Ishikawa (cell line): ENCODE measurements at regions not wholly inside any gene's neighbourhood (a gene's known extent, or its start where the extent isn't known, plus 50 kb on each side); places are given as distances from the start of the nearest gene placed in this dataset.

Experiments
- CEBPB ChIP-seq: IDR thresholded peaks from 2 replicates; pipeline ENCODE4 v1.6.1; 2012
- CREB1 ChIP-seq: IDR thresholded peaks from 2 replicates; pipeline ENCODE4 v1.6.1; 2012; ENCODE audit warnings: low read depth
- EGR1 ChIP-seq: IDR thresholded peaks from 2 replicates; pipeline ENCODE4 v1.6.1; 2012
- EP300 ChIP-seq: IDR thresholded peaks from 2 replicates; pipeline ENCODE4 v1.6.1; 2012; ENCODE audit warnings: borderline replicate concordance
- FOXM1 ChIP-seq: IDR thresholded peaks from 2 replicates; pipeline ENCODE4 v1.6.1; 2012; ENCODE audit warnings: low read depth, borderline replicate concordance
- NFIC ChIP-seq: IDR thresholded peaks from 2 replicates; pipeline ENCODE4 v1.6.1; 2012
- RAD21 ChIP-seq: IDR thresholded peaks from 2 replicates; pipeline ENCODE4 v1.6.1; 2012; ENCODE audit warnings: low read depth
- REST ChIP-seq: IDR thresholded peaks from 2 replicates; pipeline ENCODE4 v1.6.1; 2012; ENCODE audit warnings: low read depth, mild to moderate bottlenecking
- TAF1 ChIP-seq: IDR thresholded peaks from 2 replicates; pipeline ENCODE4 v1.6.1; 2012; ENCODE audit warnings: low read depth, mild to moderate bottlenecking
- TCF12 ChIP-seq: IDR thresholded peaks from 2 replicates; pipeline ENCODE4 v1.6.1; 2012; ENCODE audit warnings: low read depth
- TEAD4 ChIP-seq: IDR thresholded peaks from 2 replicates; pipeline ENCODE4 v1.6.1; 2012
- USF1 ChIP-seq: IDR thresholded peaks from 2 replicates; pipeline ENCODE4 v1.6.1; 2012
- YY1 ChIP-seq: IDR thresholded peaks from 2 replicates; pipeline ENCODE4 v1.6.1; 2012; ENCODE audit warnings: low read depth
- ZBTB7A ChIP-seq: IDR thresholded peaks from 2 replicates; pipeline ENCODE4 v1.6.1; 2012; ENCODE audit warnings: low read depth
- TF ChIP-seq, protein P1 (sequence below): IDR thresholded peaks from 2 replicates; pipeline ENCODE4 v1.6.1; 2012

GRCh38 chr10:130479926-130480325 lies 343.7 kb downstream of the GLRX3 start:
- TF ChIP-seq TEAD4 (no peak), TAF1 (no peak), EP300 (no peak), NFIC (no peak), FOXM1 (no peak), CEBPB (no peak)

- TF ChIP-seq EGR1: no peak
- no peak for TF ChIP-seq TAF1
- TF ChIP-seq FOXM1: no peak
Observed at GRCh38 chr10:130480491-130480890, 344.3 kb downstream of the GLRX3 start.

- TF ChIP-seq EGR1: no peak
- TF ChIP-seq YY1: no peak
- no peak for TF ChIP-seq ZBTB7A
- TF ChIP-seq TCF12: no peak
- no peak for TF ChIP-seq RAD21
- no peak for TF ChIP-seq CREB1
- TF ChIP-seq TAF1: no peak
- TF ChIP-seq NFIC: no peak
- no peak for TF ChIP-seq CEBPB
- TF ChIP-seq EP300: no peak
- TF ChIP-seq, protein P1, sequence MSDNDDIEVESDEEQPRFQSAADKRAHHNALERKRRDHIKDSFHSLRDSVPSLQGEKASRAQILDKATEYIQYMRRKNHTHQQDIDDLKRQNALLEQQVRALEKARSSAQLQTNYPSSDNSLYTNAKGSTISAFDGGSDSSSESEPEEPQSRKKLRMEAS: no peak
- no peak for TF ChIP-seq FOXM1
- TF ChIP-seq USF1: no peak
- TF ChIP-seq TEAD4: no peak
- TF ChIP-seq REST: no peak
Observed at GRCh38 chr10:130481076-130481930, 345.1 kb downstream of the GLRX3 start.

GRCh38 chr10:130481936-130482335 lies 345.7 kb downstream of the GLRX3 start:
- no peak for TF ChIP-seq RAD21
- TF ChIP-seq TCF12: no peak
- no peak for TF ChIP-seq FOXM1
- TF ChIP-seq TEAD4: no peak
- no peak for TF ChIP-seq YY1
- TF ChIP-seq NFIC: no peak
- no peak for TF ChIP-seq TAF1
- TF ChIP-seq EGR1: no peak

DNA sequence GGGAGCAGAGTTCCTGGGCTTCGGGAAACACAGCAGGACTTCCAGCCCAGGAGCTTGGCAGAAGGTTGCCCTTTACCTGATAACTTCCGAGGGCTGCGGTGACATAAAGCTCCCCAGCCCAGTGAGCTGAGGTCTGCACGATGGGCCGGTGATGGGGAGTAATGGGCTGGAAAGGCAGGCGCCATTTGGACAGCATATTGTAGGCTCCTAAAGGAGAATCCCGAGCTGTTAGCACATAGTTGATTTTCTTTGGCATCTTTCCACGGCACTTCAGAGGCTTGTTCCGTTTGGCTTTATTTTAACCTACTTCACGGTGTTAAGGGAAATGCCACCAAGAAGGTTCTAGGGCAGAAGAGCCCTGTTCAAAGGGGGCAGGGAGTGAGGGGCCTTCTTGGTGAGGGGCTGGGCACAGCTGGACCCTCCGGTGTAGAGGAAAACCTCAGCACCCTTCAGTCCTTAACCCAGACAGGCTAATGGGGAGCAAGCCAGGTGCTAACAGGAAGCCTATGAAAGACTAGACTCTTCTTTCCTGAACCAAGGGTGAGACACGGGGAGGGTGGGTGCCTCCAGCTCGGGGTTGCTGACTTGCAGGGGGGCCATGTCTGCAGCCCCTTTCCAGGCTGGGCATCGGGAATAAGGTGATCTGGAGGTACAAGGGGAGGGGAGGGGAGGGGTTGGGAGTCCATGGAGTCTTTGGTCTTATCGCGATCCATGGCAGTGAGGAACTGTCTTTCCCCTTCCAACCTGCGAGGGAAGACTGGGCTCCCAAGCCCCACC lies 347.7 kb downstream of the GLRX3 start:
- TF ChIP-seq YY1 (no peak), USF1 (no peak), TAF1 (no peak), CREB1 (no peak), FOXM1 (no peak), REST (no peak), CEBPB (no peak), TEAD4 (no peak), EP300 (no peak), ZBTB7A (no peak), RAD21 (no peak), EGR1 (no peak), TCF12 (no peak), NFIC (no peak)
- TF ChIP-seq, protein P1: no peak
